Retina (tissue), 1 donor: ENCODE measurements at regions not wholly inside any gene's neighbourhood (a gene's known extent, or its start where the extent isn't known, plus 50 kb on each side); places are given as distances from the start of the nearest gene placed in this dataset.
"Not testable (repeated sequence)": the region's sequence is repeated elsewhere in the genome, so short reads cannot be mapped to it uniquely, and the experiment has no call there.

Experiments used
- DNase-seq: peaks from one replicate; pipeline ENCODE4 v3.0.0-alpha.2; 2016

DNA sequence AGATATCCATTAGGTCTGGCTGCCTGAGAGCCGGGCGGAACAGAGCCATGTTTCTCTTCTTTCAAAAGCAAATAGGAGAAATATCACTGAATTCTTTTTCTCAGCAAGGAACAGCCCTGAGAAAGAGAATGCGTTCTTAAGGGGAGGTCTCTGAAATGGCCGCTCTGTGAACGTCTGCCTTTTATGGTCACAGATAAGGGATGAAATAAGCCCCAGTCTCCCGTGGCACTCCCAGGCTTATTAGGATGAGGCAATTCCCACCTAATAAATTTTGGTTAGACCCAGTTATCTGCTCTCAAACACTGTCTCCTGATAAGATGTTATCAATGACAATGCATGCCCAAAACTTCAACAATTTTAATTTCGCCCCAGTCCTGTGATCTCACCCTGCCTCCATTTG lies 133.4 kb upstream of the KCNJ18 start:
- DNase-seq: not testable (repeated sequence)

DNA sequence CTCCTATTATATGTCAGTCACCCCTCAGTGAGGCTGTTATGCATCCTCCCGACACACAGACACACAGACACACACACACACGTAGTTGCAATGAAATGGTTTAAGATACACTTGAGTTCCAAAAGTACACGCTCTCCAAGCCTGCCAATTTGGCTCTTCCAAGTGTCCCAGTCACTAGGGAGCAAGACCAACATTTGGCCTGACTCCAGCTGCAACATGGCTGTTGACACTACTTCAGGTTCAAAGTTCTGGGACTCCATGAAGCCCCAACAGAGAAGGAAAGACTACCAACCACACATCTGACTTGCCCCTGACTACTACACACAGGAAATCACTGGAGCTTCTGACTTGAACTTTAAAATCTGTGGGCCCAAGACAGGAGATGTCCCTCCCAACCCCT lies 128.1 kb upstream of the KCNJ18 start:
- DNase-seq: no peak

- DNase-seq: not testable (repeated sequence)
These were observed 127.6 kb upstream of the KCNJ18 start for GRCh38 chr17:21564757-21565156.

DNA sequence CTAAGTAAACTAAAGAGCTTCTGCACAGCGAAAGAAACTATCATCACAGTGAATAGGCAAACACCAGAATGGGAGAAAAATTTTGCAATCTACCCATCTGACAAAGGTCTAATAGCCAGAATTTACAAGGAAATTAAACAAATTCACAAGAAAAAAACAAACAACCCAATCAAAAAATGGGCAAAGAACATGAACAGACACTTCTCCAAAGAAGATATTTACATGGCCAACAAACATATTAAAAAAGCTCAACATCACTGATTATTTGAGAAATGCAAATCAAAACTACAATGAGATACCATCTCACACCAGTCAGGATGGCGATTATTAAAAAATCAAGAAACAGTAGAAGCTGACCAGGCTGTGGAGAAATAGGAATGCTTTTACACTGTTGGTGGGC lies 121.9 kb upstream of the KCNJ18 start:
- not testable (repeated sequence) for DNase-seq

GRCh38 chr17:21572148-21572547 lies 120.2 kb upstream of the KCNJ18 start:
- DNase-seq: not testable (repeated sequence)

DNA sequence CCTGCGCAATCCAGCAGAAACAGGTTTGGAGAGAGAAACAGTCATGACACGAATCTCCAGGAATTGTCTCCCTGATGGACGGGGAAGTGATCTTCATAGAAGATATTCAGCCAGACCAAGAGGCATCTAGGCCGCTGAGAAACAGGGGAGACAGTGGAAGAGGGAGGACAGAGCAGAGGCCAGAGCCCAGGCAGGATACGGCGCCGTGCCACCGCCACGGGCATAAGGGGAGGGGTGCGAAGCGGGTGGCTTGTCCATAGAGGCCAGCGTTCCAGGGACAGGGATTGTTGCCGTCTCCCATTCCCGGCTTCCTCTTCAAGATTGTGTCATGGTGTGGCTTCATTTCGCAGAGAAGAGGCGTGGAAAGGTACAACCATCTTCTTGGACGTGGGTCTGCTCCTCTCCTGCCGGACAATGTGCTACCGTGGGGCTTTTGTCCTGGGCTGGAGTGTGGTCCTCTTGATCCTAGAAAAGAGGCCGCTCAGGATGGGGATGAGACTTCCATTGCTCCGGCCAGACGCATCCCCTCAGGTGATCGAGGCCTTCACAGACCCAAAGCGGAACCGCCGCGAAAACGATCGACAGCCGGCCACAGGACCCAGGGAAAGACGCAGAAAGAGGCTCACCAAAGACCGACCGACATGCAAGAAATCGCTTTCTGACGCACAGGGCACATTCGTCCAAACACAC lies 118.9 kb upstream of the KCNJ18 start:
- peak; percentile 17 for DNase-seq

DNA sequence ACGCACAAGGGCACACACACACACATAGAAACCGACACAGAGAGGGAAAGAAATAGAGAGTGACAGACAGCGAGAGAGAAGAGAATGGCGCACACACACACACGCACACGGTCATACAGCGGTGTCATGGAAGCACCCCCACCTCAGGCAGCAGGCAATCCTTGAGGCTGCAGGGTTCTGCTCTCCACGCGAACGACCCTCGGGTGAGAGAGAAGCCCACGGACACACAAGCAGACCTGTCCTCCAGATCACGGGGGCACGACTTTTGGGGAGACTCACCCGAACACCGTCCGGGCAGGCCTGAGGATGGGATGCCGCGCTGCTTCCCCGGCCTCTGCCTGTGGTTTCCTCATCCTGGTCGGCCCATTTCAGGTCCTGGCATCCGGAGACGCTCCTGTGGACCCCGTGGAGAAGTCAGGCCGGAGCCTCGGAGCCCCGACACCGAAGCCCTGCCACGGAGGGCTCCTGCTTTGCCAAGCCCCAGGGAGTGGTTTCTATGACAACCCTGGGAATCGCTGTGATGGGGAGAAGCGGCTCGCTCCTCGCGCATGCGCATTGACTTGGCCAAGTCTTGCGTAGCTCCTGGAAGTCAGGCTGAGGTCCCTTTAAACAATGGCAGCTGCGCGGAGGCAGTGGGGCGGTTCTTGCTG lies 118.2 kb upstream of the KCNJ18 start:
- peak; percentile 85 for DNase-seq

- DNase-seq: peak; percentile 29
These were observed 117.6 kb upstream of the KCNJ18 start for GRCh38 chr17:21574611-21575255.

- not testable (repeated sequence) for DNase-seq
These were observed 113.5 kb upstream of the KCNJ18 start for GRCh38 chr17:21578783-21579182.

- DNase-seq: no peak
These were observed 99.5 kb upstream of the KCNJ18 start for GRCh38 chr17:21592774-21593173.

DNA sequence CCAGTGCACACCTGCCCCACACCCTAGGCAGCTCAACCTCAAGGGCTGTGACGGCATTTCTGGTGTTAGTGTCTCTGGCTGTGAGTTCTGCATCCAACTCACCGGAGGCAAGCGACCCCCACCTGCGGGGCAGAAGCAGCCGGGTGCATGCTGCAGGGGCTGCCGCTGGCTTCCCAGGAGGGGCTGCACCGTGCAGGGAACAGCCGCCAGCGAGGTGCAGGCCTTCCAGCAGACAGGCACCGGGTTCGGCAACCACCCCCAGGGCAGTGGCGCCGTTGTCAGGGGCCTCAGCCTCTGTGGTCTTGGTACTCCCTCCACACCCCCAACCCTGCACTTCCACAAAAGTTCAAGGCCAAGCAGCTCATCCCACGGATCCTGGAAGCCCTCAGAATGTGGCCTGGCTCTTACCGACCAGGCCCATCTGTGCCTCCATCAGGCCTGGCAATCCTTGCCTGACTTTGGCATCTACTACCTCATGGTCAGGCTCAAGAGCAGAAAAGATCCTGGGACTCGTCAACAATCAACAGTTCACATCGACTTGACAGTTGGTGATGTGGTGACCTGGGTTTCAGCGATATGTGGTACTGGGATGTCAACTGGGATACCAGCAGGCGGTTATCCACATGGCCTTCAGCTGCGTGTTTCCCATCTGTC lies 98.7 kb upstream of the KCNJ18 start:
- DNase-seq: not testable (repeated sequence)

GRCh38 chr17:21595086-21595485 lies 97.2 kb upstream of the KCNJ18 start:
- no peak for DNase-seq

DNA sequence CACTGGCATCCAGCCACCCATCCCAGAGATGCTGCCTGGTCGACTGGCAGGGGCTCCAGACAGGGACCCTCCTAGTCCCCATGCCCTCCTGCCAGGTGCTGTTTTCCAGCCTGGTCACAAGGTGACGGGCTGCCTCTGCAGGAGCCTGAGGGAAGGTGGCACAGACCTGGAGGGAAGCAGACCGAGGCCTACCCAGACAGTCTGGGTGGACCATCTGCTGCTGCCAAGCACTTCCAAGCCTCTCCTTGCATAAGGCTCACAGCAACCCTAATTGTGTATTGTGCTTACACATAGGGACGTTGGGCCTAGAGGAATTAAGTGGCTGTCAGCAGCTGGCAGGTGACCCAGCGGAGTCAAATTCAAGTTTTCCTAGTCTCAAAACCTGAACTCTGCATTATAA lies 90.1 kb upstream of the KCNJ18 start:
- DNase-seq: no peak

GRCh38 chr17:21603292-21603691 lies 89.0 kb upstream of the KCNJ18 start:
- not testable (repeated sequence) for DNase-seq

GRCh38 chr17:21611443-21611842 lies 80.9 kb upstream of the KCNJ18 start:
- DNase-seq: not testable (repeated sequence)

GRCh38 chr17:21612123-21613070 lies 79.9 kb upstream of the KCNJ18 start:
- DNase-seq: not testable (repeated sequence)

GRCh38 chr17:21613071-21613429 lies 79.3 kb upstream of the KCNJ18 start:
- DNase-seq: no peak

DNA sequence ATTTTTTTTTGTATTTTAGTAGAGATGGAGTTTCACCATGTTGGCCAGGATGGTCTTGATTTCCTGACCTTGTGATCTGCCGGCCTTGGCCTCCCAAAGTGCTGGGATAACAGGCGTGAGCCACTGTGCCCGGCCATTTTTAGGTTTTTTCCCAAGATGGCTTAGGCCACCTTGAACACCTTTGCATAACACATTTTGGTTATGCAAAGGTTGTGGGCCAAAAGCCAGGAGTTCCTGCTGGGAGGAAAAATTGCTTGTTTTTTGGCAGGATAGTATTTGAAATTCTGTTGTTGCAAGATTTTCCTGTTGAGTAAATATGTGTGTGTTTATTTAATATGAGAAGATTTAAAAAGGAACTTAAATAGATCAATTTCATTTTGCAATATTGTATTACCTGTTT lies 65.3 kb upstream of the KCNJ18 start:
- not testable (repeated sequence) for DNase-seq
